ENCODE measurements at regions not wholly inside any gene's neighbourhood (a gene's known extent, or its start where the extent isn't known, plus 50 kb on each side); places are given as distances from the start of the nearest gene placed in this dataset.

GRCh38 chr22:46044621-46045458 is 67.9 kb upstream of the WNT7B start:
- Histone ChIP-seq H3F3A (ENCODE audit: low read depth) (0 out of 2 replicates have a peak, but pooled peaks cover 3% of the 10 kb centered on the region), H3K4me3 (ENCODE audit: low read length, poor library complexity, severe bottlenecking) (peak overlapping the region; percentile 95), H4K20me1 (ENCODE audit: insufficient read depth, low read length, poor library complexity, severe bottlenecking) (no peaks in the 10 kb centered on the region), H3K4me1 (ENCODE audit: insufficient read depth, low read length, poor library complexity, severe bottlenecking) (peaks cover 73% of the 10 kb centered on the region), H3K9me2 (replicated peaks; ENCODE audit: low read depth, low read length) (no peaks in the 10 kb centered on the region), H3K9ac (ENCODE audit: low read depth, low read length, poor library complexity, severe bottlenecking) (peak overlapping the region; percentile 99), H3K27me3 (ENCODE audit: insufficient read depth, low read length, poor library complexity, severe bottlenecking) (no peaks in the 10 kb centered on the region), H3K9me3 (ENCODE audit: insufficient read depth, low read depth, low read length) (no peaks in the 10 kb centered on the region), H2AFZ (ENCODE audit: low read length) (no peak overlapping the region; the same call in 1 of the 2 replicates), H3K36me3 (ENCODE audit: insufficient read depth, low read length) (no peaks in the 10 kb centered on the region), H3K79me2 (ENCODE audit: insufficient read depth, low read length) (peaks cover 96% of the 10 kb centered on the region), H3K4me2 (ENCODE audit: low read depth, low read length, poor library complexity, severe bottlenecking) (peak overlapping the region; percentile 97)
- TF ChIP-seq EZH2phosphoT487 (IDR thresholded peaks at IDR 0.05; ENCODE audit: borderline replicate concordance): no peak
- TF ChIP-seq CTCF (conservative IDR thresholded peaks at IDR 0.05; ENCODE audit: low read length): no peak

- TF ChIP-seq CTCF (conservative IDR thresholded peaks at IDR 0.05; ENCODE audit: low read length) (no peak), EZH2phosphoT487 (IDR thresholded peaks at IDR 0.05; ENCODE audit: borderline replicate concordance) (no peak)
- no peaks in the 10 kb centered on the region for H3K9me3 ChIP-seq (ENCODE audit: insufficient read depth, low read depth, low read length)
- peaks cover 74% of the 10 kb centered on the region for H3K4me1 ChIP-seq (ENCODE audit: insufficient read depth, low read length, poor library complexity, severe bottlenecking)
- peaks cover 100% of the 10 kb centered on the region for H3K79me2 ChIP-seq (ENCODE audit: insufficient read depth, low read length)
- H3K4me2 ChIP-seq (ENCODE audit: low read depth, low read length, poor library complexity, severe bottlenecking): peak overlapping the region; percentile 97
- no peaks in the 10 kb centered on the region for H3K9me2 ChIP-seq (replicated peaks; ENCODE audit: low read depth, low read length)
- no peaks in the 10 kb centered on the region for H3K27me3 ChIP-seq (ENCODE audit: insufficient read depth, low read length, poor library complexity, severe bottlenecking)
- H3K9ac ChIP-seq (ENCODE audit: low read depth, low read length, poor library complexity, severe bottlenecking): peak overlapping the region; percentile 99
- H4K20me1 ChIP-seq (ENCODE audit: insufficient read depth, low read length, poor library complexity, severe bottlenecking): no peaks in the 10 kb centered on the region
- H3K4me3 ChIP-seq (ENCODE audit: low read length, poor library complexity, severe bottlenecking): peak overlapping the region; percentile 95
- H3K36me3 ChIP-seq (ENCODE audit: insufficient read depth, low read length): no peaks in the 10 kb centered on the region
- H2AFZ ChIP-seq (ENCODE audit: low read length): no peak overlapping the region
- 0 out of 2 replicates have a peak, but pooled peaks cover 3% of the 10 kb centered on the region for H3F3A ChIP-seq (ENCODE audit: low read depth)
Observed at GRCh38 chr22:46045459-46046298, 68.7 kb upstream of the WNT7B start.

GRCh38 chr22:46046299-46046685 is 69.3 kb upstream of the WNT7B start:
- Histone ChIP-seq H3K79me2 (ENCODE audit: insufficient read depth, low read length) (peaks cover 100% of the 10 kb centered on the region), H3K4me1 (ENCODE audit: insufficient read depth, low read length, poor library complexity, severe bottlenecking) (peaks cover 71% of the 10 kb centered on the region), H3K9ac (ENCODE audit: low read depth, low read length, poor library complexity, severe bottlenecking) (peak overlapping the region; percentile 99), H3K36me3 (ENCODE audit: insufficient read depth, low read length) (no peaks in the 10 kb centered on the region), H3K4me3 (ENCODE audit: low read length, poor library complexity, severe bottlenecking) (peak overlapping the region; percentile 95), H3K27me3 (ENCODE audit: insufficient read depth, low read length, poor library complexity, severe bottlenecking) (no peaks in the 10 kb centered on the region), H3K4me2 (ENCODE audit: low read depth, low read length, poor library complexity, severe bottlenecking) (peak overlapping the region; percentile 97), H3F3A (ENCODE audit: low read depth) (0 out of 2 replicates have a peak, but pooled peaks cover 3% of the 10 kb centered on the region), H3K9me3 (ENCODE audit: insufficient read depth, low read depth, low read length) (no peaks in the 10 kb centered on the region), H3K9me2 (replicated peaks; ENCODE audit: low read depth, low read length) (no peaks in the 10 kb centered on the region), H2AFZ (ENCODE audit: low read length) (no peak overlapping the region), H4K20me1 (ENCODE audit: insufficient read depth, low read length, poor library complexity, severe bottlenecking) (no peaks in the 10 kb centered on the region)
- TF ChIP-seq EZH2phosphoT487 (IDR thresholded peaks at IDR 0.05; ENCODE audit: borderline replicate concordance): no peak
- TF ChIP-seq CTCF (conservative IDR thresholded peaks at IDR 0.05; ENCODE audit: low read length): no peak
